ENCODE measurements at regions not wholly inside any gene's neighbourhood (a gene's known extent, or its start where the extent isn't known, plus 50 kb on each side); places are given as distances from the start of the nearest gene placed in this dataset.

- DNase-seq (ENCODE audit: insufficient read length, low spot score) (no peak), FAIRE-seq (no peak)
- TF ChIP-seq TAF1 (IDR thresholded peaks at IDR 0.05; ENCODE audit: low read depth, low read length) (no peak), POU2F2 (IDR thresholded peaks at IDR 0.05; ENCODE audit: low read depth, low read length) (no peak), SPI1 (IDR thresholded peaks at IDR 0.05; ENCODE audit: low read depth, low read length) (no peak), POLR2A (IDR thresholded peaks at IDR 0.05; ENCODE audit: low read depth, low read length) (no peak), POLR2AphosphoS5 (IDR thresholded peaks at IDR 0.05; ENCODE audit: low read depth, low read length) (no peak), PAX5 (IDR thresholded peaks at IDR 0.05; ENCODE audit: insufficient read depth, low read length, severe bottlenecking) (no peak)
Observed at GRCh38 chr14:38877744-38878388, 225.2 kb downstream of the SEC23A start.

GRCh38 chr14:38874721-38875120 lies 228.3 kb downstream of the SEC23A start:
- FAIRE-seq (no peak), DNase-seq (ENCODE audit: insufficient read length, low spot score) (no peak)
- no peak for TF ChIP-seq SPI1 (IDR thresholded peaks at IDR 0.05; ENCODE audit: low read depth, low read length)
- no peak for TF ChIP-seq PAX5 (IDR thresholded peaks at IDR 0.05; ENCODE audit: insufficient read depth, low read length, severe bottlenecking)
- TF ChIP-seq POLR2A (IDR thresholded peaks at IDR 0.05; ENCODE audit: low read depth, low read length): no peak
- TF ChIP-seq POU2F2 (IDR thresholded peaks at IDR 0.05; ENCODE audit: low read depth, low read length): no peak
- TF ChIP-seq TAF1 (IDR thresholded peaks at IDR 0.05; ENCODE audit: low read depth, low read length): no peak
- no peak for TF ChIP-seq POLR2AphosphoS5 (IDR thresholded peaks at IDR 0.05; ENCODE audit: low read depth, low read length)

- DNase-seq (ENCODE audit: insufficient read length, low spot score) (no peak), FAIRE-seq (no peak)
- no peak for TF ChIP-seq POLR2AphosphoS5 (IDR thresholded peaks at IDR 0.05; ENCODE audit: low read depth, low read length)
- no peak for TF ChIP-seq SPI1 (IDR thresholded peaks at IDR 0.05; ENCODE audit: low read depth, low read length)
Observed at GRCh38 chr14:38873941-38874612, 229.0 kb downstream of the SEC23A start.

- TF ChIP-seq TAF1 (IDR thresholded peaks at IDR 0.05; ENCODE audit: low read depth, low read length) (no peak), POLR2AphosphoS5 (IDR thresholded peaks at IDR 0.05; ENCODE audit: low read depth, low read length) (no peak), POU2F2 (IDR thresholded peaks at IDR 0.05; ENCODE audit: low read depth, low read length) (no peak), PAX5 (IDR thresholded peaks at IDR 0.05; ENCODE audit: insufficient read depth, low read length, severe bottlenecking) (no peak), POLR2A (IDR thresholded peaks at IDR 0.05; ENCODE audit: low read depth, low read length) (no peak)
- FAIRE-seq (no peak), DNase-seq (ENCODE audit: insufficient read length, low spot score) (no peak)
Observed at GRCh38 chr14:38870296-38870836, 232.7 kb downstream of the SEC23A start.

DNA sequence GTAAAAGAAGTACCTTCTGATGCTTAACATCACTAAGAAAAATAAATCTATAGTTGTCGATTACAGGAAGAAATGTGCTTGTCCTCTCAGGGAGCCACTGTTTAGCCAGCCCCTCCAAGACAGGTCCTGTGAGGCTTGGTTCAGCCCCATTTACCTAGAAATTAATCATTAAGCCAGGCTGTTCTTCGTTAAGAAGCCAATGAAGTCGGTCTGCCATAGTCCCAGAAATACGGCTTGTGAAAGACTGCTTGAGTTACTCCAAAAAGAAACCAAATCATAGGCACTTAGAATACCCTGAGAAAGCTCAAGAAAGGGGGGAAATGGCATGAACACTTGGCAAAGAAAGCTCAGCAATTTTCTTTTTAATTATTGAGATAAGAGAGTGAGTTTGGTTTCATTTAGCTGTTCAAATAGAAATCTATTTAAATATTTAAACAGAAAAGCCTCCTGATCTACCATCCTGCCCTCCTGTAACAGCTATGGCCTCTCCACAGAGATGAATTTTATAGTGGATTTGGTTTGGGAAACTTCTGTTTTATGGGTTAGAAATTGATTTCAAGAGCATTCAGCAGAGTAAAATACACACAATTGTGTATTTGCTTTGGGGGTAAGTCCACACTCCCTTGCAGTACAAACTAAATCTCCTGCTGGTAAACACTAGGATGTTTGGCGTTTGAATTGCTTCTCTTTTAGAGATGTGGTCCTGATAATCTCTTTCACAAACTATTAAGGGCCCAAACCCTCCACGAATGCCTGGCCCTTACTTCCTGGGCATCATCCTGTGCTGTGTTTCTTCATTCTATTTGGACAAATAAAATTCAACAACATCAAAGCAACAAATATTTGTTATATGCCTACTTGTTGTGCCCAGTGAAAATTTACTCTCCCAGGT lies 234.4 kb downstream of the SEC23A start:
- DNase-seq (ENCODE audit: insufficient read length, low spot score) (no peak), FAIRE-seq (no peak)
- no peak for TF ChIP-seq POLR2AphosphoS5 (IDR thresholded peaks at IDR 0.05; ENCODE audit: low read depth, low read length)
- TF ChIP-seq SPI1 (IDR thresholded peaks at IDR 0.05; ENCODE audit: low read depth, low read length): no peak
- TF ChIP-seq PAX5 (IDR thresholded peaks at IDR 0.05; ENCODE audit: insufficient read depth, low read length, severe bottlenecking): no peak
- TF ChIP-seq POU2F2 (IDR thresholded peaks at IDR 0.05; ENCODE audit: low read depth, low read length): no peak
- TF ChIP-seq TAF1 (IDR thresholded peaks at IDR 0.05; ENCODE audit: low read depth, low read length): no peak
- no peak for TF ChIP-seq POLR2A (IDR thresholded peaks at IDR 0.05; ENCODE audit: low read depth, low read length)

GRCh38 chr14:38867561-38868150 lies 235.4 kb downstream of the SEC23A start:
- FAIRE-seq (peak; percentile 95), DNase-seq (ENCODE audit: insufficient read length, low spot score) (peak; percentile 12)
- no peak for TF ChIP-seq SPI1 (IDR thresholded peaks at IDR 0.05; ENCODE audit: low read depth, low read length)
- no peak for TF ChIP-seq POU2F2 (IDR thresholded peaks at IDR 0.05; ENCODE audit: low read depth, low read length)
- TF ChIP-seq POLR2A (IDR thresholded peaks at IDR 0.05; ENCODE audit: low read depth, low read length): no peak
- TF ChIP-seq TAF1 (IDR thresholded peaks at IDR 0.05; ENCODE audit: low read depth, low read length): no peak
- TF ChIP-seq PAX5 (IDR thresholded peaks at IDR 0.05; ENCODE audit: insufficient read depth, low read length, severe bottlenecking): no peak

DNA sequence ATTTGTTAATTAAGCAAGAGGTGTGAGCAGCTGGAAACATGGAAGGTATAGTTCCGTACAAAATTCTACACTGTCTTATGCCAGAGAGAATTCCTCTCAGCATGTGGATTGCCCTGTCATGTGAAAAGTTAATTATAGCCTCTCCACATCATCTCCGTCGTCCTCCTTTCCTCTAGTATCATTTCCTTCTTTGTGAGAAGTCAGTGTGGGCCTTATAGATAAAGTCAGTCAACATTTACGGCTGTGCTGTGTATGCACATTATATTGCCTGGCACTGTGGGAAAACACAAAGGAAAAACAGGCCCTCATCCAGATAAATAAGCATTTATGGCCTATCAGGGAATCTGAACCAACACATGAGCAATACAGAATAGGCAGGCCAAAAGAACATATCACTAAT lies 236.6 kb downstream of the SEC23A start:
- DNase-seq (ENCODE audit: insufficient read length, low spot score): no peak

GRCh38 chr14:38862366-38862765 lies 240.7 kb downstream of the SEC23A start:
- DNase-seq (ENCODE audit: insufficient read length, low spot score): no peak
- TF ChIP-seq POLR2A (IDR thresholded peaks at IDR 0.05; ENCODE audit: low read depth, low read length) (no peak), TAF1 (IDR thresholded peaks at IDR 0.05; ENCODE audit: low read depth, low read length) (no peak), POLR2AphosphoS5 (IDR thresholded peaks at IDR 0.05; ENCODE audit: low read depth, low read length) (no peak), POU2F2 (IDR thresholded peaks at IDR 0.05; ENCODE audit: low read depth, low read length) (no peak), PAX5 (IDR thresholded peaks at IDR 0.05; ENCODE audit: insufficient read depth, low read length, severe bottlenecking) (no peak), SPI1 (IDR thresholded peaks at IDR 0.05; ENCODE audit: low read depth, low read length) (no peak)
- FAIRE-seq: no peak

More for the DNA sequence above, 236.6 kb downstream of the SEC23A start:
- TF ChIP-seq POLR2AphosphoS5 (IDR thresholded peaks at IDR 0.05; ENCODE audit: low read depth, low read length) (no peak), POU2F2 (IDR thresholded peaks at IDR 0.05; ENCODE audit: low read depth, low read length) (no peak), TAF1 (IDR thresholded peaks at IDR 0.05; ENCODE audit: low read depth, low read length) (no peak), POLR2A (IDR thresholded peaks at IDR 0.05; ENCODE audit: low read depth, low read length) (no peak), PAX5 (IDR thresholded peaks at IDR 0.05; ENCODE audit: insufficient read depth, low read length, severe bottlenecking) (no peak), SPI1 (IDR thresholded peaks at IDR 0.05; ENCODE audit: low read depth, low read length) (no peak)
- FAIRE-seq: no peak

- no peak for FAIRE-seq
- TF ChIP-seq PAX5 (IDR thresholded peaks at IDR 0.05; ENCODE audit: insufficient read depth, low read length, severe bottlenecking) (no peak), POU2F2 (IDR thresholded peaks at IDR 0.05; ENCODE audit: low read depth, low read length) (no peak), POLR2A (IDR thresholded peaks at IDR 0.05; ENCODE audit: low read depth, low read length) (no peak), TAF1 (IDR thresholded peaks at IDR 0.05; ENCODE audit: low read depth, low read length) (no peak), POLR2AphosphoS5 (IDR thresholded peaks at IDR 0.05; ENCODE audit: low read depth, low read length) (no peak), SPI1 (IDR thresholded peaks at IDR 0.05; ENCODE audit: low read depth, low read length) (no peak)
- DNase-seq (ENCODE audit: insufficient read length, low spot score): no peak
Observed at GRCh38 chr14:38860530-38860929, 242.5 kb downstream of the SEC23A start.

Measured in GM12891 (cell line).